DMS114 treated with DMSO at 0.1 percent for 48 hours (cell line): ENCODE measurements at regions not wholly inside any gene's neighbourhood (a gene's known extent, or its start where the extent isn't known, plus 50 kb on each side); places are given as distances from the start of the nearest gene placed in this dataset.
"Not testable (repeated sequence)": the region's sequence is repeated elsewhere in the genome, so short reads cannot be mapped to it uniquely, and the experiment has no call there.

ENCODE experiments used
- DNase-seq: peaks from one replicate; lab custom pipeline; 2025; ENCODE audit not compliant: unreplicated experiment; lab: John Stamatoyannopoulos, UW

GRCh38 chr4:107392951-107393350 is 327.1 kb downstream of the PAPSS1 start:
- no peak for DNase-seq

- no peak for DNase-seq
These were observed 327.7 kb downstream of the PAPSS1 start for GRCh38 chr4:107392380-107392779.

GRCh38 chr4:107391630-107392028 is 328.4 kb downstream of the PAPSS1 start:
- DNase-seq: no peak

- DNase-seq: no peak
These were observed 328.9 kb downstream of the PAPSS1 start for GRCh38 chr4:107391009-107391629.

- no peak for DNase-seq
These were observed 330.1 kb downstream of the PAPSS1 start for GRCh38 chr4:107389965-107390364.

- DNase-seq: no peak
These were observed 331.2 kb downstream of the PAPSS1 start for GRCh38 chr4:107388736-107389274.

- DNase-seq: no peak
These were observed 339.1 kb downstream of the PAPSS1 start for GRCh38 chr4:107380836-107381438.

GRCh38 chr4:107380190-107380589 is 339.8 kb downstream of the PAPSS1 start:
- no peak for DNase-seq

- no peak for DNase-seq
These were observed 340.8 kb downstream of the PAPSS1 start for GRCh38 chr4:107379054-107379869.

GRCh38 chr4:107376293-107376692 is 340.2 kb upstream of the DKK2 start:
- DNase-seq: no peak

GRCh38 chr4:107366900-107367299 is 330.8 kb upstream of the DKK2 start:
- DNase-seq: no peak

- no peak for DNase-seq
These were observed 330.1 kb upstream of the DKK2 start for GRCh38 chr4:107366016-107366735.

GRCh38 chr4:107363125-107363524 is 327.0 kb upstream of the DKK2 start:
- DNase-seq: no peak

- no peak for DNase-seq
These were observed 323.1 kb upstream of the DKK2 start for GRCh38 chr4:107359208-107359607.

GRCh38 chr4:107354304-107354703 is 318.2 kb upstream of the DKK2 start:
- DNase-seq: not testable (repeated sequence)

- DNase-seq: no peak
These were observed 315.1 kb upstream of the DKK2 start for GRCh38 chr4:107351196-107351595.

GRCh38 chr4:107349732-107350131 is 313.6 kb upstream of the DKK2 start:
- no peak for DNase-seq

GRCh38 chr4:107349266-107349665 is 313.2 kb upstream of the DKK2 start:
- no peak for DNase-seq

- DNase-seq: no peak
These were observed 312.3 kb upstream of the DKK2 start for GRCh38 chr4:107348188-107349050.

- DNase-seq: no peak
These were observed 297.4 kb upstream of the DKK2 start for GRCh38 chr4:107333518-107333917.
